ENCODE measurements at regions not wholly inside any gene's neighbourhood (a gene's known extent, or its start where the extent isn't known, plus 50 kb on each side); places are given as distances from the start of the nearest gene placed in this dataset.

DNA sequence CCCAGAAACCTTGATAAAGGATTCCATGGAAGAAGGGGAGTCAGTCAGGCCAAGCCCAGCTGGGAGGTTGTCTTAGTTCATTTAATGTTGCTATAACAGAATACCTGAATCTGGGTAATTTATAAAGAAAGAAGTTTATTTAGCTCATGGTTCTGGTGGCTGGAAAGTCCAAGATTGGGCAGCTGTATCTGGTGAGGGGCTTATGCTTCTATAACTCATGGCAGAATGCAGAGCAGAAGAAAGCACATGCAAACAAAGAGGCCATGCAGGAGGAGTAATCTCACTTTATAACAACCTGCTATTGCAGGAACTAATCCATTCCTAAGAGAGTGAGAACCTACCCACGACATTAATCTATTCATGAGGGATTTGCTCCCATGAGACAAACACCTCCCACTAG is 54.2 kb upstream of the ANKRD1 start:
- DNase-seq (ENCODE audit: low read depth in 4 of 4, low spot score in 3 of 4), result no peak

- DNase-seq (ENCODE audit: low read depth in 4 of 4, low spot score in 3 of 4), result no peak
Measured at GRCh38 chr10:90977162-90977854, 56.4 kb upstream of the ANKRD1 start.

- no peak for DNase-seq (ENCODE audit: low read depth in 4 of 4, low spot score in 3 of 4)
Measured at GRCh38 chr10:90977855-90978486, 57.1 kb upstream of the ANKRD1 start.

- DNase-seq (ENCODE audit: low read depth in 4 of 4, low spot score in 3 of 4), result no peak
Measured at GRCh38 chr10:90982406-90983008, 61.6 kb upstream of the ANKRD1 start.

GRCh38 chr10:90983914-90984549 is 63.1 kb upstream of the ANKRD1 start:
- DNase-seq (ENCODE audit: low read depth in 4 of 4, low spot score in 3 of 4), result no peak

- DNase-seq (ENCODE audit: low read depth in 4 of 4, low spot score in 3 of 4), result no peak
Measured at GRCh38 chr10:90984898-90985297, 64.0 kb upstream of the ANKRD1 start.

DNA sequence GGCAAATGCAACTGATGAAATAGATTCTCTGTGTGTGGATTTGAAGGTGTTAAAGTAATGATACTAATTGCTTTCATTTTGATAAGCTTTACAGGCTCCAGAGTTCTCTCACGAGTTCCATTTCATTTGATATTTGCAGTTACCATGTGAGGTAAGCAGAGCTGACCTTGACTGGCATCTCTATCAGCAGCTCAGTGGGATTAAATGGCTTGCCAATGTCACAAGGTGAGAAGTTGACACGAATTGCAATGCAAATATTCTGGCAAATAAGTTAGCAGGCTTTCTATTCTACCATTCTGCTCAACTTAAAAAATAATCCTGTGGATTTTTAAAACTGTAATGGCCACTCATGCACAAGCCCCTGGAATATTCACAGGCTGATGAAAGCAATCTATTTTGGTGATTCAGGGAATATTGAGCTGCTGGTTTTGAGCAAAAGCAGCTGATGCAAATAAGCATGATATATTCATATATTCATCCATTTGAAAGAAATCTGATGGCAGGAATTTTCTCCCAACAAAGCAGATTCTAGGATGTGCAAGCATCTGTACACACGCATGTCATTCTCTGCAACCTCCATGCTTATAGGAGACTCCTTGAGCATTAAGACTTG is 64.5 kb upstream of the ANKRD1 start:
- DNase-seq (ENCODE audit: low read depth in 4 of 4, low spot score in 3 of 4), result no peak

DNA sequence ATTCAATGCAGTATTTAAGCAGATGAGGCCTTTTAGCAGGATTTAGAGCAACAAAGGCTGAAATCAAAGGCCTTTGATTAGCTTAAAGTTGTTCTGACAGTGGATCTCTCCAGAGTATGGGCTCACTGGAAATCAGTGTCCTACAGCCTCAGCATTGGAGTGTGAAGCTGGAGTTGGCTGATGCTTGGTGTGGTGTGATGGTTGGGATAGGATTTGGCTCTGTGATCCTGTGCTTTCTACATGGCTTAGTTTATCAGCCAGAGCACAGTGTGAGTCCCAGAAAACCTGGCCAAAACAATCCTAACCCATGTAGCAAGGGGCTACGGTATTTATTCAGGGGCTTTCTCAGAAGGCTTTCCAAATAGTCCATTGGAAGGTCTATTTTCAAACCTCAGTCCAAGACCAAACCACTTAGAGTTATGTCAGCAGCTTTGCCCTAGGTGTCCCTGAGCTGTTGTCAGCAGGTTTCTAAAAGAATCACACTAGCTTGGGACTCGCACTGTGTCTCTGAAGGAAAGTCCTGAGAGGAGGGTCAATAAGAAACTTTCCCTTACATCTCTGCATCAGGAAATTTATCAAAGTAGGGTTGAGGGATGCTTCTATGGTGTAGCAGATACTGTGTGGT is 65.4 kb upstream of the ANKRD1 start:
- no peak for DNase-seq (ENCODE audit: low read depth in 4 of 4, low spot score in 3 of 4)

DNA sequence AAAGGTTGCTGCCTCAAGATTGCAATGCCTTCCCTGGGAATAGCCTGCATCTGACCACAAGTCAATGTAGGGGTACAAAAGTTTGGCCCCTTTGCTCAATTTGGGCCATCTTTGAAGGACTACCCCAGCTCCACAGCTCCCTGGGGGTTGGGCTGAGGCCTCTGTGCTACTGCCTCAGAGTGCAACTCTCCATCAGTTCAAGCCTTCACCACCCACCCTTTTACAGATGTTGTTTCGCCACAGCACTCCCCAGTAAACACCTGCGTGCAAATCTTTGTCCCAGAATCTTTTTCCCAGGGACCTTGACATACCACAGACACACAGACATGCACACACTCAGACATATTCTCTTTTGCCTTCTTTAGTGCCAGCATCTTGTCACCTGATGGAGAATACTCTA is 66.0 kb upstream of the ANKRD1 start:
- DNase-seq (ENCODE audit: low read depth in 4 of 4, low spot score in 3 of 4), result no peak

DNA sequence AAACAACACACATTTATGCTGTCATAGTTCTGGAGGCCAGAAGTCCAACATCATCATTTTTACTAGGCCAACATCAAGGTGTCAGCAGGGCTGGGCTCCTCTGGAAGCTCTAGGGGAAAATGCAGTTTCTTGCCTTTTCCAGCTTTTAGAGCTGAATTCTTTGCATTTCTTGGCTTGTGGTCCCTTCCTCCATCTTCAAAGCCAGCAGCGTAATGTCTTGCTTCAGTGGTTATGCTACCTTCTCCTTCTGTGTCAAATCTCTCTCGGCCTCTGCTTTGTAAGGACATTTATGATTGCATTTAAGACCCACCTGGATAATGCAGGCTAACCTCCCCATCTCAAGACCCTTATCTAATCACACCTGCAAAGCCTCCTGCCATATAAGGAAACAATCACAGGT is 66.5 kb upstream of the ANKRD1 start:
- no peak for DNase-seq (ENCODE audit: low read depth in 4 of 4, low spot score in 3 of 4)

GRCh38 chr10:90988024-90988423 is 67.1 kb upstream of the ANKRD1 start:
- no peak for DNase-seq (ENCODE audit: low read depth in 4 of 4, low spot score in 3 of 4)

- no peak for DNase-seq (ENCODE audit: low read depth in 4 of 4, low spot score in 3 of 4)
Measured at GRCh38 chr10:90988802-90989201, 67.9 kb upstream of the ANKRD1 start.

GRCh38 chr10:90989378-90989777 is 68.5 kb upstream of the ANKRD1 start:
- DNase-seq (ENCODE audit: low read depth in 4 of 4, low spot score in 3 of 4), result no peak

GRCh38 chr10:90992462-90992861 is 71.6 kb upstream of the ANKRD1 start:
- DNase-seq (ENCODE audit: low read depth in 4 of 4, low spot score in 3 of 4), result no peak

GRCh38 chr10:90993340-90993739 is 72.5 kb upstream of the ANKRD1 start:
- no peak for DNase-seq (ENCODE audit: low read depth in 4 of 4, low spot score in 3 of 4)

DNA sequence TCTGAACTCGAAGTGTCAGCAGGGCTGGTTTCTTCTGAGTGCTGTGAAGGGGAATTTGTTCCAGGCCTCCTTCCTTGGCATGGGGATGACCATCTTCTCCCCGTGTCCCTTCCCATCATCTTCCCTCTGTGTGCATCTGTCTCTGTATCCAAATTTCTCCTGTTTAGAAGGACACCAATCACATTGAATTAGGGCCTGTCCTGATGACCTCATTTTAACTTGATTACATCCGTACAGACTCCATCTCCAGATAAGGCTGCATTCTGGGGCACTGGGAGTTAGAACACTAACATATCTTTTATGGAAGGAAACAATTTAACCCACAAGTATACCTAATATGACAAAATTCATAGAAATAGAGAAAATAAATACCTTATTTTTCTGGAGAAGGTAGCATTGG is 76.8 kb upstream of the ANKRD1 start:
- DNase-seq (ENCODE audit: low read depth in 4 of 4, low spot score in 3 of 4), result no peak

GRCh38 chr10:90998733-90999511 is 78.0 kb upstream of the ANKRD1 start:
- DNase-seq (ENCODE audit: low read depth in 4 of 4, low spot score in 3 of 4), result no peak

DNA sequence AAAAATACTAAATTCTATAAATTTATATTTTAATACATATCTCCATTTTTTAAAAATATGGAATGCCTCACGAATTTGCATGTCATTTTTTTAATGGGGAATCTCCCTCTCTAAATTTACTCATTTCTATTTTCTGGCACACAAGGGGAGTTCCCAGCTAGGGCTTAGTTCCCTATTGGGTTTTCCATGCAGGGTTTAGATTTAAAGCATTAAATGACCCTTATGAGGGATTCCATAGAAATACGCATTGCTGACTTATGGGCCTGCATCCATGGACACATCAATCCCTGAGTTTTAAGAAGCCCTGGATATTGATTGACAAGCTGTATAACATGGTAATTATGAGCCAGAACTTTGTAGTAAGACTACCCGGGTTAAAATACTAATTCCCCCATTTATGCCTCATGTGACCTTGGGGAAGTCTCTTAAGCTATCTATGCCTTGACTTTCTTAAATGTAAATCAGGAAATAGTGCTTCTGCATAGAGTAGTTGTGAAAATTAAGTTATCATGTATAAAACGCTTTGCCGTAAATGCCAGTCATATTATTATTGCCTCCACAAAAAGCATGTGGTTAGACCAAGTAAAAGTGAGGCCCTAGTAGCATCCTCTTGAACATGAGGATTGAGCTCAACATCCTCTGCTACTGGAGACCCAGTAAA is 78.8 kb upstream of the ANKRD1 start:
- DNase-seq (ENCODE audit: low read depth in 4 of 4, low spot score in 3 of 4), result no peak

DNA sequence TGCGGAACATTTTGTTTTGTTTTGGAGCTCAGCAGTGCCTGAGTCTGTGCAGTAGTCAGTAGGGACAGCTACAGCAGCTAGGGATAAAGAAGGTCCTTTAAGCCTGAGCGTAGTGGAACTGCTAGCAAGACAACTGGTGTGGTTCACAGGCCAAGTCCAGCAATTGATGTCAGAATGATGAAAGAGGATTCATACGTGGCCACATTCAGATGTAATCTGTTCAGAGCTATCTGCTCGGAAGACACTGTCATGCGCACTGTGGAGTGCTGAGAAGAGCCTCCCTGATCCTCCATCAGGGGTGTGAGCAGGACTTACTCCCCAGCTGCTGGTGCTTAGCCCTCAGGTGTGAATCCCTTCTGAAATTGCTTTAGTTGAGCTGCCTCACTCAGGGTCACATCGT is 79.6 kb upstream of the ANKRD1 start:
- DNase-seq (ENCODE audit: low read depth in 4 of 4, low spot score in 3 of 4), result no peak

DNA sequence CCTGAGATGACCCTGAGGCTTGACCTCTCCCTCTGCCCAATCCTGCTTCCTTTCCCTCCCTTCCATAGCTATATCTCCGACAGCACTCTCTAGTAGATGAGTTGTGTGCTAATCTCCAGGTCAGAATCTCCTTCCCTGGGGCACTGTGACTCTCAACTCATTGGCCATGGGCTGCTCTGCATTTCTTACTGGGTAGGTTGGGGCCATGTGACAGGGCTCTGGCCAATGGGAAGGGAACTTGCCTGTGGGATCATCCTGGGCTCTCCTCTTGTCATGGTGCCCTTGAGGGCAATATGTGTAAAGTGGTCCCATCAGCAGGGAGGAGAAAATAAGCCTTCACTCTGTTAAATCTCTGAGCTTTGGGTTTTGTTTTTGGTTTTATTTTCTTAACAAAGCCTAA is 80.1 kb upstream of the ANKRD1 start:
- no peak for DNase-seq (ENCODE audit: low read depth in 4 of 4, low spot score in 3 of 4)
